ENCODE measurements at regions not wholly inside any gene's neighbourhood (a gene's known extent, or its start where the extent isn't known, plus 50 kb on each side); places are given as distances from the start of the nearest gene placed in this dataset.
"Not testable (repeated sequence)": the region's sequence is repeated elsewhere in the genome, so short reads cannot be mapped to it uniquely, and the experiment has no call there.

- DNase-seq (ENCODE audit: low spot score): not testable (repeated sequence)
Observed at GRCh38 chr10:77740396-77740795, 102.8 kb upstream of the KCNMA1 start.

GRCh38 chr10:77738496-77739158, 101.0 kb upstream of the KCNMA1 start:
- DNase-seq (ENCODE audit: low spot score): no peak

GRCh38 chr10:77737608-77738007, 100.0 kb upstream of the KCNMA1 start:
- DNase-seq (ENCODE audit: low spot score): peak; percentile 89

- not testable (repeated sequence) for DNase-seq (ENCODE audit: low spot score)
Observed at GRCh38 chr10:77735136-77735535, 97.5 kb upstream of the KCNMA1 start.

- DNase-seq (ENCODE audit: low spot score): no peak
Observed at GRCh38 chr10:77732213-77733003, 94.8 kb upstream of the KCNMA1 start.

GRCh38 chr10:77727481-77727880, 89.9 kb upstream of the KCNMA1 start:
- no peak for DNase-seq (ENCODE audit: low spot score)

GRCh38 chr10:77726732-77727131, 89.1 kb upstream of the KCNMA1 start:
- no peak for DNase-seq (ENCODE audit: low spot score)

GRCh38 chr10:77726301-77726700, 88.7 kb upstream of the KCNMA1 start:
- no peak for DNase-seq (ENCODE audit: low spot score)

GRCh38 chr10:77724820-77725219, 87.2 kb upstream of the KCNMA1 start:
- DNase-seq (ENCODE audit: low spot score): no peak

GRCh38 chr10:77723376-77723775, 85.8 kb upstream of the KCNMA1 start:
- no peak for DNase-seq (ENCODE audit: low spot score)

- not testable (repeated sequence) for DNase-seq (ENCODE audit: low spot score)
Observed at GRCh38 chr10:77722956-77723355, 85.3 kb upstream of the KCNMA1 start.

GRCh38 chr10:77721815-77722214, 84.2 kb upstream of the KCNMA1 start:
- no peak for DNase-seq (ENCODE audit: low spot score)

GRCh38 chr10:77718957-77719356, 81.3 kb upstream of the KCNMA1 start:
- no peak for DNase-seq (ENCODE audit: low spot score)

GRCh38 chr10:77718312-77718711, 80.7 kb upstream of the KCNMA1 start:
- DNase-seq (ENCODE audit: low spot score): not testable (repeated sequence)

- DNase-seq (ENCODE audit: low spot score): no peak
Observed at GRCh38 chr10:77717336-77717735, 79.7 kb upstream of the KCNMA1 start.

GRCh38 chr10:77716458-77717317, 79.1 kb upstream of the KCNMA1 start:
- DNase-seq (ENCODE audit: low spot score): no peak

GRCh38 chr10:77715536-77715935, 77.9 kb upstream of the KCNMA1 start:
- DNase-seq (ENCODE audit: low spot score): no peak

GRCh38 chr10:77715088-77715487, 77.5 kb upstream of the KCNMA1 start:
- DNase-seq (ENCODE audit: low spot score): no peak

- DNase-seq (ENCODE audit: low spot score): no peak
Observed at GRCh38 chr10:77713521-77714280, 76.1 kb upstream of the KCNMA1 start.

- DNase-seq (ENCODE audit: low spot score): no peak
Observed at GRCh38 chr10:77712207-77712606, 74.6 kb upstream of the KCNMA1 start.

GRCh38 chr10:77711683-77712049, 74.1 kb upstream of the KCNMA1 start:
- DNase-seq (ENCODE audit: low spot score): no peak
